ENCODE measurements at regions not wholly inside any gene's neighbourhood (a gene's known extent, or its start where the extent isn't known, plus 50 kb on each side); places are given as distances from the start of the nearest gene placed in this dataset.

GRCh38 chr3:459311-459670, 262.7 kb downstream of the CHL1 start:
- no peak for DNase-seq (ENCODE audit: low spot score)

DNA sequence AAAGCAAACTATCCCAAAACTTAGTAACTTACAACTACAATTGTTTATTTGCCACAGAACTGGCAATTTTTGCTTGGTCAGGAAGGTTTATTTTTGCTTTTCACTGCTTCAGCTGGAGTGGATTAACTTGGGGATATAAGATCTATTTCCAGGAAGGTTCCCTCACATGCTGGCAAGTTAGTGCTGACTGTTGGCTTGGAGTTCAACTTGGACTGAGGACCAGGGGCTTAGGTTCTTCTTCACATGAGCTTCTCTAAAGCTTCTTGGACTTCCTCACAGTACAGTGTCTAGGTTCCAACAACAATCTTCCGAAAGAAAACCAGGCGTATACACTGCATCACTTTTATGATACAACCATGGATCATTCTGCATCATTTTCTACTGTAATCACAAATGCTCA, 264.4 kb downstream of the CHL1 start:
- no peak for DNase-seq (ENCODE audit: low spot score)

DNA sequence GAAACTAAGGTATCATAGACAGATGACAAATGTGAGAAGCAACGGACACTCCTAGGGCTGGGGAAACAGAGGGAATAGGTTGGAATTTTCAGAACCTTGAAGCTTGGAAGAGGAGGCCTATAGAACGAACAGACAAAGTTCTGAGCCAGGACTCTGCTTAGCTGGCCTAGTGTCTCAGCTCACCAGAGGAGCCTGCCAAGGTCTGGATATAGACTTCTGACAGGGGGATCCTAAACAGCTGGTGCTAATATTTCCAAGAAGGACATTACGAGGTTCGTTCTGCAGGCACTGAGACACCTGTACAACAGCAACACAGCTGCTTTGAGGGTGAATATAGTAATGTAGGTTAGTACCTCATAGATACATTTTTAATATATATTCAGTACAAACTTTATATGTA, 266.3 kb downstream of the CHL1 start:
- no peak for DNase-seq (ENCODE audit: low spot score)

DNA sequence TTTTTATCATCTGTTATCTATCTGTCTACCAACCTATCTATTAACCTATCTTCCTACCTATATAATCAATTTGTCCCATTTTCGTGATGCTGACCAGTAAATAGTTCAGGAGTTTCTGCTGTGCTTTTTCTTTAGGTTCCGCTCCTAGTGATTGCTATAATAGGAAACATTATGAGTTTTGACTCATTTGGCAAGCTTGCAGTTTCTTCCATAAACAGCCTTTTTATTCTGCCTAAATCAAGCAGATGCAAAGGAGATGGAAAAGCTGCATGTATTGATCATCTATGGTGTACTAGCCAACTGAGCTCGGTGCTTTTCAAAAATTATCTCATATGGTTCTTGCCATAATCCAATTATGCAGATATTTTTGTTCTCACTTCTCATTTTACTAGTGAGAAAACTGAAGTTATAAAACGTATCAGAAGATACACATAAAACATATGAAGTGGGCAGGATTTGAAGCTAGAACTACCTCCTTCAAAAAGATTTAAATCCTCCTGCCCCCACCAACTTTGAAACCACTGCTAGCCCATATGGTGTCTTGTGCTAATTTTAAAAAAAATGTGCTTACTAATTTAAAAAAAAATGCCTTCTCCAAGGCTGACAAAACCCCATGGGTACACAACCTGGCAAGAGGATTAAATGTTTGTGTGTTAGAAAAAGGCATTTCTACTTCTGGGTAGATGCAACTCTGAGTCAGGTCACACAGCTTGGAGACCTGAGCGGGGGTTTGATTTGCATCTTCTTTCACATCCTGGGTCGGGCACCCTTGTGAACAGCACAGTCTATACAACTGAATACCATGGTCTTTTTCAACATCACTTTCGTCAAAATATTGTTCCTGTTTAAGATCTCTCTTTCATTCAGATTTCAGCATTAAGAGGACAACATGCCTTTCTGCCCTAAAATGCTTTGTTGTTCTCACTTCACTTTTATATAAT, 267.0 kb downstream of the CHL1 start:
- no peak for DNase-seq (ENCODE audit: low spot score)

GRCh38 chr3:464255-464654, 267.7 kb downstream of the CHL1 start:
- no peak for DNase-seq (ENCODE audit: low spot score)

GRCh38 chr3:468172-468571, 271.6 kb downstream of the CHL1 start:
- no peak for DNase-seq (ENCODE audit: low spot score)

DNA sequence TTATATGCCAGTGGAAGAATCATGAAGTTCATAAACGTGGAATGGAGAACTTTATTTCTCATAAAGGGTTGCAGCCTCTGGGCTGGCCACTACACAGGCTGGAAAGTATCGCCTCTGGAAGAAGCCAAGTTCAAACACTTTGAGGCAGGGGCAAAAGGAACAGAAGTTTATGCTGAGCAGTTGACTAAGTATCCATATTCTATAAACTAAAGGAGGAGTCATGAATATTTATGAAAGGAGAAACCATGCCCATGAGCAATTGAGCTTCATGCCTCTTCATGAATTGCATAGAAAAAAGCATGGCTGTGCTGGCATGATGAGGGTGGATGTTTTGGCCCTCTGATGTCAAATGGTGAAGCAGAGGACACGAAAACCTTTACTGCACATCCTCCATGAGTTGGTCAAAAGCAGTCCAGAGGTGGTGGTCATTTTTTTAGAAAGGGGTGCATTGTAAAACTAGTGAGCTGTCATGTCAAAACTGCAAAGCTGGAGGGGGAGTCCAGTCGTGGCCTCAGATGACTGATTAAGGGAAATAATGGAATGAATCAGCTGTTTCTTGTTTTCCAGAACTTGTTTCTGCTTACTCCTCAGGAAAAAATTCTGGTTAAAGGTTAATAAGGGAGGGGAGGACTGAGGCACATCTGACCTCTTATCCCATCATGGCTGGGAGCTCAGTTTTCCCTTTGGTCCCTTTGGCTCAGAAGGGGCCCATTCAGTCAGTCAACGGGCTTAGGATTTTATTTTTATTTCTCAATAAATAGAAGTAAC, 276.7 kb downstream of the CHL1 start:
- no peak for DNase-seq (ENCODE audit: low spot score)

DNA sequence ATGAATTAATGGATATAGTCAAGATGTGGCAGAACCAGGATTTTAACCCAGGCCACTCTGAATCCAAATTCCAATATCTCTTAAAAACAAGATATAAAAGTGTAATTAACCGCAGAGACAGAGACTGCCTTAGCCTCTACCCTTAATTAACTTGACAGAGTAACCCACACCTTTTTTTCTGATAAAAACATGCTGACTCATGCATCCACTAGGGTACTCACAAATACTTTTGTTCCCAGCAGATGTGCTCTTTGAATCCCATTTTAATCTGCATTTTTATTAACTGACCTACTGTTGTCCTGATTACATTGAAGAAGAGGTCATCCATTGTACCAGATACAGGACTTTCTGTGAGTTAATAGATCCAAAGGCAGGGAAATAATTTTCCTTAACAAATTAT, 278.3 kb downstream of the CHL1 start:
- no peak for DNase-seq (ENCODE audit: low spot score)

DNA sequence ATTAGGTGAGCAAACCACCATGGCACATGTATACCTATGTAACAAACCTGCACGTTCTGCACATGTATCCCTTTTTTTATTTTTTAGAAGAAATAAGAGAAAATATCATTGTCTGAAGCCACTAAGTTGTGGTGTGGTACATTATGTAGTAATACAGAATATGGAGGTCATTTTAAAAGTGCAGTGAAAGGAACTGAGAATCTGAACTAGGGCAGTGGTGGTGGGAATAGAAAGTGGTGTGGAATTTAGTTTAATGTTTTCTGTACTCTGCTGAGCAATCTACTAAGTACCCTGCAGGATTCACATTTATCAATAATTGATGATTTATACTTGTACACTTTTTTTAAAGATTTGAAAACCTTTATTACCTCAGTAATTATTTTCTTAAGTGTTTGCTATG, 283.5 kb downstream of the CHL1 start:
- DNase-seq (ENCODE audit: low spot score) = no peak

- no peak for DNase-seq (ENCODE audit: low spot score)
Observed at GRCh38 chr3:481111-481510, 284.5 kb downstream of the CHL1 start.

GRCh38 chr3:481680-482079, 285.1 kb downstream of the CHL1 start:
- no peak for DNase-seq (ENCODE audit: low spot score)

DNA sequence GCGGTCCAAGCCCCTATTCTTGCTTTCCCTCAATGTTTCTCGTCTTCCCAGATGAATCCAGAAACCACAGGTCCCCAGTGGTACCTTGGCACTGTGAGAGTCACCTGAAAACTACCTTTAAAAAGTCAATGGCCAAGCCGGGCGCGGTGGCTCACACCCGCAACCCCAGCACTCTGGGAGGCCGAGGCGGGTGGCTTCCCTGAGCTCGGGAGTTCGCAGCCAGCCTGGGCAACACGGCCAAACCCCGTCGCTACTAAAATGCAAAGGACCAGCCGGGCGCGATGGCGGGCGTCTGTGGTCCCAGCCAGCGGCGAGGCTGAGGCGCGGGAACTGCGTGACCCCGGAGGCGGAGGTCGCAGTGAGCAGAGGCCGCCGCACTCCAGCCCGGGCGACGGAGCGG, 285.9 kb downstream of the CHL1 start:
- no peak for DNase-seq (ENCODE audit: low spot score)

DNA sequence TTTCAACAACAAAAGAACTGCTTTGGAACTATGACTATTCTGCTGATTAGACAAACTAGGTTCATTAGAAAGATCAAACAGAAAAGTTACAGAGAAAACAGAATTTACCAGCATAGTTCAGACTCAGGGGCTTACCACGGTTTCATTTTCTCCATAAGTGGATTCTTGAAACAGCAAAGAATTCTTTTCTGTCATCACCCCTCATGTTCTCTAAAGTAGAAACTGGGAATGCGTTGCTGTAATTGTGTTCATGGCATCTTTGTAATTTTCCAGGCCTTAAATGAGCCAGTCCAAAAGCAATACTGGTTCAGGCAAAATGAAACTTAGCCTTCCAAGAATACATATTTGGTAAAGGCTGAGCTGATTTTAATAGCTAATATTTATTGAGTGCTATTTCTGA, 287.8 kb downstream of the CHL1 start:
- no peak for DNase-seq (ENCODE audit: low spot score)

DNA sequence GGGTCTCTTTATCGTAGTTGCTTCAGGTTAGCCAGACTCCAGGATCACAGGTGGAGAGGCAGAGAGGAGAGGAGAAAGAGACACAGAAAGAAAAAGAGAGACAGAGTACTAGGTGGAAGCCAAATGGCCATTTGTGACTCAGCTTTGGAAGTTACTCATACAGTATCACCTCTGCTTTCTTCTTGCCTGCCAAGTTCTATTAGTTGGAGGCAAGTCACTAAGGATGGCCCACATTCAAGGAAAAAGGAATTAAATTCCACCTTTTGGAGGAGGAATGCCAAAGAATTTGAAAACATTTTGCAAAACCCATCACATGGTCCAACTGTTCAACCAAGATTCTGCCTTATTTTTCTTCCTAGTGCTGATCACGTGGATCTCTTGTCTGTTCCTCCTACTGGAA, 291.1 kb downstream of the CHL1 start:
- no peak for DNase-seq (ENCODE audit: low spot score)

- no peak for DNase-seq (ENCODE audit: low spot score)
Observed at GRCh38 chr3:492586-493316, 296.2 kb downstream of the CHL1 start.

DNA sequence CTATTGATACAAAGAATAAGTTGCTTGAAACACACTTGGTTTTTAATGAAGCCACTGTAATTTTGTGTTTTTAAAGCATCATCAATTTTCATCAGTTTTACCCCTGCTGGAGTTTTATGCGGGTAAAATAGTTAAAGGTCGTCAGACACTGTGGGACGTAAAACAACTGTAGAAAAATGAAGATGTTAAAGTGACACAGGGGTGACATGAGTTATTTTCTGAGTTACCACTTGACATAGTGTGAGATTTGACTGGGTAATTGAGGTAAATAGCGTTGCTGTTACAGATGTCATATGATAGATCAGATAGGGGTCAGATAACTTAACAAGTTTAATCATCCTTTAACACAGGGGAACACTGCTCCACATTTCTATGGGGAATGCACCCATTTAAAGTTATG, 297.6 kb downstream of the CHL1 start:
- no peak for DNase-seq (ENCODE audit: low spot score)

DNA sequence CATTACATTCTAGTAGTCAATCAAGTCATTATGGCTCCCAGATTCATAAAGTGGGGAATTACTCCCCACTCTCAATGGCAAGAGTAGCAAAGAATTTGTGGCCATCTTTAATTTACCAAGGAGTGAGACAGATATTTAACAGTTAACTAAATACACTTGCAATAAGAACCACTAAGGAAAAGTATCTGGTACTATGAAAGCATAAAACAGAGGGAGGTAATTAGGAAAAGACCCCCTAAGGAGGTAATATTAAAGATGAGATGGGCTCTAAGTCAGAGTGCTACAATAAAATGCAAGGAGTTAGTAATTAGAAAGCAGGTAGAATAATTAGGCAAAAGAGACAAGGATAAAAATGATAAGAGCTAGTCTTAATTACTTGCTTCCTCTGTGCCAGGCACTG, 301.9 kb downstream of the CHL1 start:
- no peak for DNase-seq (ENCODE audit: low spot score)

- DNase-seq (ENCODE audit: low spot score) = no peak
Observed at GRCh38 chr3:499001-499761, 302.6 kb downstream of the CHL1 start.

- no peak for DNase-seq (ENCODE audit: low spot score)
Observed at GRCh38 chr3:502486-502885, 305.9 kb downstream of the CHL1 start.

- no peak for DNase-seq (ENCODE audit: low spot score)
Observed at GRCh38 chr3:513301-513700, 316.7 kb downstream of the CHL1 start.

GRCh38 chr3:514192-514591, 317.6 kb downstream of the CHL1 start:
- no peak for DNase-seq (ENCODE audit: low spot score)

GRCh38 chr3:519026-519425, 322.5 kb downstream of the CHL1 start:
- no peak for DNase-seq (ENCODE audit: low spot score)
